Liver (tissue), 8 donors: ENCODE measurements at regions not wholly inside any gene's neighbourhood (a gene's known extent, or its start where the extent isn't known, plus 50 kb on each side); places are given as distances from the start of the nearest gene placed in this dataset.

ENCODE experiments used
- DNase-seq: peaks from one replicate; pipeline ENCODE4 v3.0.0-alpha.2; 2017; ENCODE audit warnings: low spot score
- H3K27ac ChIP-seq, 2 donors: one replicate each; pipeline ENCODE4 v1.7.0; 2013; ENCODE audit warnings: inconsistent platforms in 2 of 2, low read length in 2 of 2, control low read depth in 1 of 2, low read depth in 1 of 2, mild to moderate bottlenecking in 1 of 2
- H3K27me3 ChIP-seq, 4 donors: one replicate each; pipeline versions ENCODE4 v1.6.1 to v1.7.0; 2013; ENCODE audit warnings: low read length in 3 of 4, inconsistent platforms in 1 of 4, mild to moderate bottlenecking in 1 of 4, moderate library complexity in 1 of 4; ENCODE audit not compliant: control insufficient read depth in 4 of 4, insufficient read depth in 4 of 4
- H3K36me3 ChIP-seq, 4 donors: one replicate each; pipeline versions ENCODE4 v1.6.1 to v1.7.0; 2013; ENCODE audit warnings: low read length in 3 of 4, mild to moderate bottlenecking in 3 of 4, low read depth in 1 of 4, moderate library complexity in 1 of 4; ENCODE audit not compliant: control insufficient read depth in 4 of 4, insufficient read depth in 3 of 4
- H3K4me1 ChIP-seq, 4 donors: one replicate each; pipeline versions ENCODE4 v1.6.1 to v1.7.0; 2013; ENCODE audit warnings: low read length in 3 of 4, mild to moderate bottlenecking in 3 of 4, moderate library complexity in 1 of 4; ENCODE audit not compliant: control insufficient read depth in 4 of 4, insufficient read depth in 4 of 4
- H3K4me3 ChIP-seq, 3 donors: one replicate each; pipeline versions ENCODE4 v1.6.1 to v1.7.0; 2013; ENCODE audit warnings: low read length in 3 of 3, control low read depth in 1 of 3, low read depth in 1 of 3, mild to moderate bottlenecking in 1 of 3
- H3K9ac ChIP-seq, 2 donors: one replicate each; pipeline ENCODE4 v1.7.0; 2013; ENCODE audit warnings: low read length in 2 of 2, mild to moderate bottlenecking in 2 of 2, moderate library complexity in 2 of 2, control low read depth in 1 of 2, low read depth in 1 of 2
- H3K9me3 ChIP-seq, 4 donors: one replicate each; pipeline versions ENCODE4 v1.6.1 to v1.7.0; 2013; ENCODE audit warnings: low read length in 3 of 4; ENCODE audit not compliant: control insufficient read depth in 4 of 4
- EGR1 ChIP-seq, 2 donors: IDR thresholded peaks; 2 replicates each; pipeline ENCODE4 v1.6.1; 2016 to 2018; ENCODE audit warnings: antibody characterized with exemption in 2 of 2, low read depth in 2 of 2
- FOXA1 ChIP-seq: IDR thresholded peaks from 2 replicates; pipeline ENCODE4 v1.6.1; 2016; ENCODE audit warnings: antibody characterized with exemption
- FOXA2 ChIP-seq: IDR thresholded peaks from 2 replicates; pipeline ENCODE4 v1.6.1; 2016; ENCODE audit warnings: antibody characterized with exemption
- GABPA ChIP-seq, 2 donors: IDR thresholded peaks in 1 of 2; conservative IDR thresholded peaks in 1 of 2; 2 replicates each; pipeline ENCODE4 v1.6.1; 2016; ENCODE audit warnings: antibody characterized with exemption in 2 of 2, mild to moderate bottlenecking in 1 of 2, moderate library complexity in 1 of 2
- HNF4A ChIP-seq, 2 donors: conservative IDR thresholded peaks; 2 replicates each; pipeline ENCODE4 v1.6.1; 2016; ENCODE audit warnings: antibody characterized with exemption in 2 of 2, mild to moderate bottlenecking in 2 of 2
- HNF4G ChIP-seq: IDR thresholded peaks from 2 replicates; pipeline ENCODE4 v1.6.1; 2016; ENCODE audit warnings: antibody characterized with exemption
- JUND ChIP-seq, 2 donors: IDR thresholded peaks; 2 replicates each; pipeline ENCODE4 v1.6.1; 2016; ENCODE audit warnings: antibody characterized with exemption in 2 of 2
- MAX ChIP-seq: IDR thresholded peaks from 2 replicates; pipeline ENCODE4 v1.6.1; 2016; ENCODE audit warnings: antibody characterized with exemption
- NR2F2 ChIP-seq: IDR thresholded peaks from 2 replicates; pipeline ENCODE4 v1.6.1; 2016; ENCODE audit warnings: antibody characterized with exemption
- RAD21 ChIP-seq, 2 donors: IDR thresholded peaks; 2 replicates each; pipeline ENCODE4 v1.6.1; 2016; ENCODE audit warnings: antibody characterized with exemption in 2 of 2, mild to moderate bottlenecking in 2 of 2
- RXRA ChIP-seq, 2 donors: IDR thresholded peaks; 2 replicates each; pipeline ENCODE4 v1.6.1; 2017 to 2018; ENCODE audit warnings: antibody characterized with exemption in 2 of 2, mild to moderate bottlenecking in 1 of 2
- SP1 ChIP-seq: IDR thresholded peaks from 2 replicates; pipeline ENCODE4 v1.6.1; 2018; ENCODE audit warnings: antibody characterized with exemption, mild to moderate bottlenecking
- TAF1 ChIP-seq: conservative IDR thresholded peaks from 2 replicates; pipeline ENCODE4 v1.6.1; 2016; ENCODE audit warnings: antibody characterized with exemption, mild to moderate bottlenecking
- YY1 ChIP-seq: IDR thresholded peaks from 2 replicates; pipeline ENCODE4 v1.6.1; 2016; ENCODE audit warnings: antibody characterized with exemption, mild to moderate bottlenecking
- ZBTB33 ChIP-seq: IDR thresholded peaks from 2 replicates; pipeline ENCODE4 v1.6.1; 2016; ENCODE audit warnings: antibody characterized with exemption
- WGBS: extraction: QIAGEN DNeasy Blood & Tissue Kit; methylation state at CpG from one replicate; pipeline ENCODE4 v1.1.7; 2013; 5-methylcytosine and 5-hydroxymethylcytosine counted together
- TF ChIP-seq, protein P1 (sequence below): fragments of 150-350 bp; IDR thresholded peaks from 2 replicates; pipeline ENCODE4 v1.5.1; 2017; ENCODE audit warnings: improper control_type of control experiment, low read depth, low read length; ENCODE audit not compliant: missing input control
- TF ChIP-seq, protein P2 (sequence below): IDR thresholded peaks from 2 replicates; pipeline ENCODE4 v1.6.1; 2016; ENCODE audit warnings: antibody characterized with exemption
- TF ChIP-seq, protein P3 (sequence below): IDR thresholded peaks from 2 replicates; pipeline ENCODE4 v1.6.1; 2016; ENCODE audit warnings: antibody characterized with exemption, mild to moderate bottlenecking
- donor health status: healthy.
- donor health status: healthy.
- donor health status: healthy.
- donor health status: healthy.
- donor health status: healthy.

GRCh38 chr20:61026173-61026572, 225.9 kb upstream of the CDH4 start:
- no peaks in the 10 kb centered on the region for H3K9me3 ChIP-seq
- 83% methylated on average over 6 of the region's 6 CpGs for WGBS
- TF ChIP-seq MAX, result no peak
- TF ChIP-seq FOXA1, result no peak
- no peak for TF ChIP-seq FOXA2
- no peak for TF ChIP-seq SP1
- no peak for TF ChIP-seq YY1
- no peak for TF ChIP-seq GABPA (IDR thresholded peaks at IDR 0.05 in 1 of 2, conservative IDR thresholded peaks at IDR 0.05 in 1 of 2)
- TF ChIP-seq, protein P1, sequence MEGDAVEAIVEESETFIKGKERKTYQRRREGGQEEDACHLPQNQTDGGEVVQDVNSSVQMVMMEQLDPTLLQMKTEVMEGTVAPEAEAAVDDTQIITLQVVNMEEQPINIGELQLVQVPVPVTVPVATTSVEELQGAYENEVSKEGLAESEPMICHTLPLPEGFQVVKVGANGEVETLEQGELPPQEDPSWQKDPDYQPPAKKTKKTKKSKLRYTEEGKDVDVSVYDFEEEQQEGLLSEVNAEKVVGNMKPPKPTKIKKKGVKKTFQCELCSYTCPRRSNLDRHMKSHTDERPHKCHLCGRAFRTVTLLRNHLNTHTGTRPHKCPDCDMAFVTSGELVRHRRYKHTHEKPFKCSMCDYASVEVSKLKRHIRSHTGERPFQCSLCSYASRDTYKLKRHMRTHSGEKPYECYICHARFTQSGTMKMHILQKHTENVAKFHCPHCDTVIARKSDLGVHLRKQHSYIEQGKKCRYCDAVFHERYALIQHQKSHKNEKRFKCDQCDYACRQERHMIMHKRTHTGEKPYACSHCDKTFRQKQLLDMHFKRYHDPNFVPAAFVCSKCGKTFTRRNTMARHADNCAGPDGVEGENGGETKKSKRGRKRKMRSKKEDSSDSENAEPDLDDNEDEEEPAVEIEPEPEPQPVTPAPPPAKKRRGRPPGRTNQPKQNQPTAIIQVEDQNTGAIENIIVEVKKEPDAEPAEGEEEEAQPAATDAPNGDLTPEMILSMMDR, result no peak
- TF ChIP-seq, protein P2, sequence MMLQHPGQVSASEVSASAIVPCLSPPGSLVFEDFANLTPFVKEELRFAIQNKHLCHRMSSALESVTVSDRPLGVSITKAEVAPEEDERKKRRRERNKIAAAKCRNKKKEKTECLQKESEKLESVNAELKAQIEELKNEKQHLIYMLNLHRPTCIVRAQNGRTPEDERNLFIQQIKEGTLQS, result no peak
- TF ChIP-seq EGR1 (IDR thresholded peaks at IDR 0.05; ENCODE audit: low read depth in 2 of 2), result no peak
- TF ChIP-seq, protein P3, sequence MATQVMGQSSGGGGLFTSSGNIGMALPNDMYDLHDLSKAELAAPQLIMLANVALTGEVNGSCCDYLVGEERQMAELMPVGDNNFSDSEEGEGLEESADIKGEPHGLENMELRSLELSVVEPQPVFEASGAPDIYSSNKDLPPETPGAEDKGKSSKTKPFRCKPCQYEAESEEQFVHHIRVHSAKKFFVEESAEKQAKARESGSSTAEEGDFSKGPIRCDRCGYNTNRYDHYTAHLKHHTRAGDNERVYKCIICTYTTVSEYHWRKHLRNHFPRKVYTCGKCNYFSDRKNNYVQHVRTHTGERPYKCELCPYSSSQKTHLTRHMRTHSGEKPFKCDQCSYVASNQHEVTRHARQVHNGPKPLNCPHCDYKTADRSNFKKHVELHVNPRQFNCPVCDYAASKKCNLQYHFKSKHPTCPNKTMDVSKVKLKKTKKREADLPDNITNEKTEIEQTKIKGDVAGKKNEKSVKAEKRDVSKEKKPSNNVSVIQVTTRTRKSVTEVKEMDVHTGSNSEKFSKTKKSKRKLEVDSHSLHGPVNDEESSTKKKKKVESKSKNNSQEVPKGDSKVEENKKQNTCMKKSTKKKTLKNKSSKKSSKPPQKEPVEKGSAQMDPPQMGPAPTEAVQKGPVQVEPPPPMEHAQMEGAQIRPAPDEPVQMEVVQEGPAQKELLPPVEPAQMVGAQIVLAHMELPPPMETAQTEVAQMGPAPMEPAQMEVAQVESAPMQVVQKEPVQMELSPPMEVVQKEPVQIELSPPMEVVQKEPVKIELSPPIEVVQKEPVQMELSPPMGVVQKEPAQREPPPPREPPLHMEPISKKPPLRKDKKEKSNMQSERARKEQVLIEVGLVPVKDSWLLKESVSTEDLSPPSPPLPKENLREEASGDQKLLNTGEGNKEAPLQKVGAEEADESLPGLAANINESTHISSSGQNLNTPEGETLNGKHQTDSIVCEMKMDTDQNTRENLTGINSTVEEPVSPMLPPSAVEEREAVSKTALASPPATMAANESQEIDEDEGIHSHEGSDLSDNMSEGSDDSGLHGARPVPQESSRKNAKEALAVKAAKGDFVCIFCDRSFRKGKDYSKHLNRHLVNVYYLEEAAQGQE, result no peak
- TF ChIP-seq RXRA (IDR thresholded peaks at IDR 0.05), result no peak
- no peak for TF ChIP-seq HNF4A (conservative IDR thresholded peaks at IDR 0.05)
- no peak for TF ChIP-seq ZBTB33
- TF ChIP-seq HNF4G, result no peak
- TF ChIP-seq RAD21 (IDR thresholded peaks at IDR 0.05), result no peak
- TF ChIP-seq TAF1, result no peak
- TF ChIP-seq NR2F2, result no peak
- no peak for TF ChIP-seq JUND (IDR thresholded peaks at IDR 0.05)

More at GRCh38 chr20:61026173-61026572, 225.9 kb upstream of the CDH4 start:
- H3K4me1 ChIP-seq, result no peaks in the 10 kb centered on the region
- no peak overlapping the region for H3K4me3 ChIP-seq
- no peak for DNase-seq
- no peak overlapping the region for H3K27ac ChIP-seq
- H3K36me3 ChIP-seq, result no peaks in the 10 kb centered on the region
- H3K9ac ChIP-seq, result no peak overlapping the region
- H3K27me3 ChIP-seq, result peaks cover 0 to 4% (median 1%) of the 10 kb centered on the region in 4 donors
